ENCODE measurements at regions not wholly inside any gene's neighbourhood (a gene's known extent, or its start where the extent isn't known, plus 50 kb on each side); places are given as distances from the start of the nearest gene placed in this dataset.

GRCh38 chr2:234884591-234884990, 67.2 kb upstream of the SH3BP4 start:
- Histone ChIP-seq H3K4me1 (peaks cover 0 to 15% (median 0%) of the 10 kb centered on the region in 4 donors), H3K27ac (no peak overlapping the region), H3K27me3 (no peaks in the 10 kb centered on the region), H3K4me3 (no peak overlapping the region), H3K9me3 (no peaks in the 10 kb centered on the region), H3K36me3 (no peaks in the 10 kb centered on the region)
- intact Hi-C loops (cut with DNase I; ENCODE audit: low total_unique reads) (no loop called here), in situ Hi-C loops (cut with MboI; ENCODE audit: low pct_ligation_motif_present in 1 of 4, low pct_unique_long_range_greater_than_20kb in 1 of 4, low sequenced_read_pairs in 3 of 4) (no loop called here)
- no peak for TF ChIP-seq POLR2AphosphoS5 (IDR thresholded peaks at IDR 0.05)
- no peak for TF ChIP-seq CTCF (IDR thresholded peaks at IDR 0.05)
- TF ChIP-seq EP300 (IDR thresholded peaks at IDR 0.05; ENCODE audit: low read depth) = no peak
- TF ChIP-seq POLR2A (IDR thresholded peaks at IDR 0.05) = no peak
- WGBS, 2 donors (ENCODE audit: low coverage in 1 of 2) = 95 to 96% methylated on average over 4 to 7 of the region's 7 CpGs
- DNase-seq = no peak

GRCh38 chr2:234881413-234882241, 70.2 kb upstream of the SH3BP4 start:
- in situ Hi-C loops (cut with MboI; ENCODE audit: low pct_ligation_motif_present in 1 of 4, low pct_unique_long_range_greater_than_20kb in 1 of 4, low sequenced_read_pairs in 3 of 4) = no loop called here

GRCh38 chr2:234880551-234881211, 71.1 kb upstream of the SH3BP4 start:
- in situ Hi-C loops (cut with MboI; ENCODE audit: low pct_ligation_motif_present in 1 of 4, low pct_unique_long_range_greater_than_20kb in 1 of 4, low sequenced_read_pairs in 3 of 4) = no loop called here

More at GRCh38 chr2:234881413-234882241, 70.2 kb upstream of the SH3BP4 start:
- 34 to 35% methylated on average over 6 to 8 of the region's 8 CpGs for WGBS, 2 donors (ENCODE audit: low coverage in 1 of 2)
- Histone ChIP-seq H3K27me3 (no peaks in the 10 kb centered on the region), H3K4me1 (peaks cover 0 to 15% (median 0%) of the 10 kb centered on the region in 4 donors), H3K9me3 (no peaks in the 10 kb centered on the region), H3K27ac (peak overlapping the region in 1 of 4 donors; percentile 7), H3K4me3 (peak overlapping the region in 1 of 4 donors; percentile 7), H3K36me3 (no peaks in the 10 kb centered on the region)
- no peak for TF ChIP-seq POLR2A (IDR thresholded peaks at IDR 0.05)
- no peak for TF ChIP-seq POLR2AphosphoS5 (IDR thresholded peaks at IDR 0.05)
- no peak for TF ChIP-seq EP300 (IDR thresholded peaks at IDR 0.05; ENCODE audit: low read depth)
- TF ChIP-seq CTCF (IDR thresholded peaks at IDR 0.05) = peak; percentile 47 to 85 (median 79)
- peak; percentile 90 for DNase-seq
- intact Hi-C loops (cut with DNase I; ENCODE audit: low total_unique reads) = no loop called here

More at GRCh38 chr2:234880551-234881211, 71.1 kb upstream of the SH3BP4 start:
- no peak overlapping the region for H3K4me3 ChIP-seq
- no peaks in the 10 kb centered on the region for H3K27me3 ChIP-seq
- no peak for DNase-seq
- no peaks in the 10 kb centered on the region for H3K36me3 ChIP-seq
- TF ChIP-seq EP300 (IDR thresholded peaks at IDR 0.05; ENCODE audit: low read depth) (no peak), POLR2A (IDR thresholded peaks at IDR 0.05) (no peak), POLR2AphosphoS5 (IDR thresholded peaks at IDR 0.05) (no peak), CTCF (IDR thresholded peaks at IDR 0.05) (no peak)
- peaks cover 0 to 15% (median 0%) of the 10 kb centered on the region in 4 donors for H3K4me1 ChIP-seq
- WGBS, 2 donors (ENCODE audit: low coverage in 1 of 2) = 44% methylated on average over 7 of the region's 7 CpGs; no CpG with 5 or more reads in 1 of the 2 donors
- intact Hi-C loops (cut with DNase I; ENCODE audit: low total_unique reads) = no loop called here
- no peak overlapping the region for H3K27ac ChIP-seq
- no peaks in the 10 kb centered on the region for H3K9me3 ChIP-seq

Measured in transverse colon (tissue), 4 donors.